Ectodermal cell (in vitro differentiated cells): ENCODE measurements at regions not wholly inside any gene's neighbourhood (a gene's known extent, or its start where the extent isn't known, plus 50 kb on each side); places are given as distances from the start of the nearest gene placed in this dataset.

Source experiments
- H3K27ac ChIP-seq: 2 replicates; pipeline ENCODE4 v1.7.0; 2013; ENCODE audit warnings: mild to moderate bottlenecking, low read depth, low read length; ENCODE audit not compliant: insufficient read depth, poor library complexity, severe bottlenecking
- H3K27me3 ChIP-seq: 2 replicates; pipeline ENCODE4 v1.7.0; 2013; ENCODE audit warnings: mild to moderate bottlenecking, low read length; ENCODE audit not compliant: insufficient read depth, control insufficient read depth, poor library complexity, severe bottlenecking
- H3K36me3 ChIP-seq: one replicate; pipeline ENCODE4 v1.7.0; 2013; ENCODE audit warnings: low read length; ENCODE audit not compliant: control insufficient read depth, insufficient read depth
- H3K4me1 ChIP-seq: one replicate; pipeline ENCODE4 v1.7.0; 2013; ENCODE audit warnings: low read length; ENCODE audit not compliant: control insufficient read depth, insufficient read depth
- H3K4me3 ChIP-seq: 2 replicates; pipeline ENCODE4 v1.7.0; 2013; ENCODE audit warnings: low read depth, low read length, control low read depth; ENCODE audit not compliant: insufficient read depth
- H3K9me3 ChIP-seq: 2 replicates; pipeline ENCODE4 v1.7.0; 2013; ENCODE audit warnings: mild to moderate bottlenecking, low read length, moderate library complexity; ENCODE audit not compliant: control insufficient read depth
- WGBS, 2 experiments: methylation state at CpG; one replicate each; pipeline ENCODE4 v1.1.7; 2013; ENCODE audit warnings: missing lambda C conversion rate in 2 of 2; 5-methylcytosine and 5-hydroxymethylcytosine counted together

DNA sequence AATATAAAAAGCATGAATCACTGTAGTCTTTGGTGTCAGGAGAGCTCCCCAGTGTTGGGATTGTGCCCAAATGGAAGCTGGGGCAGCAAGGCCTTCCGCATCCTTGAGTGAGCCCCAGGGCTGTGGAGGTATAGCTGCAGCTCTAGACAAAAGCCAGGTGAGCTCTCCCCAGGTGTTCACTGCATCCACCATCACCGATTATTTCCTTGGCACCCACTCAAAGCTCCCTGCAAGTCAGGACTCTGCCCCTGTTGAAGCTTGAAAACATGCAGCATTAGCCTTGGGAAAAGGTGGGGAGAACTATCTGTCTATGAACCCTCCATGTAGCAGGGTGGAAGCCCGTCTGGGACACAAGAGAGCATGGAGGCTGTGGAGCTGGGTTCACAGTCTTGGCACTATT is 228.8 kb downstream of the BMP7 start:
- 89 to 94% methylated on average over 3 of the region's 3 CpGs for WGBS, 2 experiments
- no peaks in the 10 kb centered on the region for H3K27me3 ChIP-seq
- H3K4me1 ChIP-seq = peaks cover 6% of the 10 kb centered on the region
- H3K27ac ChIP-seq = no peak overlapping the region
- no peaks in the 10 kb centered on the region for H3K9me3 ChIP-seq
- no peaks in the 10 kb centered on the region for H3K36me3 ChIP-seq
- no peak overlapping the region for H3K4me3 ChIP-seq

DNA sequence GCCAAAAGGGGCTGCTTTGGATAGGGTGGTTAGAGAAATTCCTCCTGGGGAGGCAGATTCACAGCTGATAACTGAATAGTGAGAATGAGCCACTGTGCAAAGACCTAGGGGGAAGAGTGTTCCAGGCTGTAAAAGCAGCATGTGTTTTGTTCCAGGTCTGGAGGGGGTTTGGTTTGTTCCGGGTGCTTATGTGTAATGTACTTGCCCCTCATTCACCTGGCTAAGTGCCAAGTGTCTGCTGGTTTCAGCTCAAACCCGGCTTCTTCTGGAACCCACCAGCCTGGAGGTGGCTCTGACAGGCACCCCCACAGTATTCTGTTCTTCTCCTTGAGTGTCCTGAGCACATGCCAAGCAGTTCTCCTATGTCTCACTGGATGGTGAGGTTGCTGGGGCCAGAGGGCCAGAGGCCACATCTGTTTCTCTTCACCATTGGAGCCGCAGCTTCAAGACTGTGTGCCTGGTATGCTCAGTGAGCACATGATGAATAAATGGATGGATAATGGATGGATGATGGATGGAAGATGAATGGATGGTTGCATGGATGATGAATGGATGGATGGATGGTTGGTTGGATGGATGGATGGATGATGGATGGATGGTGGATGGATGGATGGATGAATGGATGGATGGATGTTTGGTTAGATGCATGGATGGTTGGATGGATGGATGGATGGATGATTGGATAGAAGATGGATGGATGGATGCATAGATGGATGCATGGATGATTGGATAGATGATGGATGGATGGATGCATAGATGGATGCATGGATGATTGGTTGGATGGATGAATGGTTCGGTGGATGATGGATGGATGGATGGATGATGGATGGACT is 227.6 kb downstream of the BMP7 start:
- no peaks in the 10 kb centered on the region for H3K9me3 ChIP-seq

DNA sequence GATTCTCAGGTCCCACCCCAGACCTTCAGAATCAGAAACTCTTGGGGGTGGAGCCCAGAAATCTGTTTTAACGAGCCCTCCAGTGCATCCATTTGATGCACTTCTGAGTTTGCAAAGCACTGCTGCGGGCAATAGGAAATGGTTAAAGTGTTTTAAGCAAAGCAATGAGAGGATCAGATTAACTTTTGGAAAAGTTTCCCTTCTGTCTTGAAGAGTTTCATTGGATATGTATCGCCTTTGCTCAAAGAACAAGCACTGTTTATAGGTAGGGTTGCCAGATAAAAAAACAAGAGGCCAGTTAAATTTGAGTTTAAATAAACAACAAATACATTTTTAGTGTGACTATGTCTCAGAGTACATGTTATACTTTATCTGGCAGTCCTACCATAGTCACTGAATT is 226.0 kb downstream of the BMP7 start:
- Histone ChIP-seq H3K9me3 (no peaks in the 10 kb centered on the region), H3K4me1 (no peaks in the 10 kb centered on the region), H3K4me3 (no peak overlapping the region), H3K36me3 (no peaks in the 10 kb centered on the region), H3K27me3 (no peaks in the 10 kb centered on the region), H3K27ac (no peak overlapping the region)
- 88 to 96% methylated on average over 3 of the region's 3 CpGs for WGBS, 2 experiments

More for the DNA sequence above, 227.6 kb downstream of the BMP7 start:
- Histone ChIP-seq H3K4me1 (no peaks in the 10 kb centered on the region), H3K27me3 (no peaks in the 10 kb centered on the region), H3K27ac (no peak overlapping the region), H3K36me3 (no peaks in the 10 kb centered on the region), H3K4me3 (no peak overlapping the region)
- 93% methylated on average over 4 of the region's 4 CpGs for WGBS, 2 experiments

DNA sequence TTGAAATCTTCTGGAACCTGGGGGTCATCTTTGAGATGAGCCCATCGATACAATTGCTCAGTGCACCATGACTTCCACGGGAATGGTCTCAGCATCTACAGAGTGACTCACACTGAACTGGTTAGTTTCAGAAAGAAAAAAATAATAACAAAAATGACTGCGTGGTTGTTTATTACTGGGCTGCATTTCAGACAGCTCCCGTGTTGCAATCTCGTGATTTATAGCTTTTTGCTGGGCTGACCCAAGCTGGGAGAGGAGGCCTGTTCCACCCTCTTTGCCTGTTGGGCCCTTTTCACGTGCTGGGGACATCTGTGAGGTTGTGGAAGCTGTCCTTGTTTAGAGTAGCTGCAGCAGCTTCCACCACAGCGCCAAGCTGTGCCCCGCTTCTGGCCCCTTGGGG is 225.5 kb downstream of the BMP7 start:
- Histone ChIP-seq H3K36me3 (no peaks in the 10 kb centered on the region), H3K9me3 (no peaks in the 10 kb centered on the region), H3K27ac (no peak overlapping the region), H3K4me3 (no peak overlapping the region), H3K4me1 (no peaks in the 10 kb centered on the region), H3K27me3 (no peaks in the 10 kb centered on the region)
- WGBS, 2 experiments = 93 to 94% methylated on average over 8 of the region's 8 CpGs

DNA sequence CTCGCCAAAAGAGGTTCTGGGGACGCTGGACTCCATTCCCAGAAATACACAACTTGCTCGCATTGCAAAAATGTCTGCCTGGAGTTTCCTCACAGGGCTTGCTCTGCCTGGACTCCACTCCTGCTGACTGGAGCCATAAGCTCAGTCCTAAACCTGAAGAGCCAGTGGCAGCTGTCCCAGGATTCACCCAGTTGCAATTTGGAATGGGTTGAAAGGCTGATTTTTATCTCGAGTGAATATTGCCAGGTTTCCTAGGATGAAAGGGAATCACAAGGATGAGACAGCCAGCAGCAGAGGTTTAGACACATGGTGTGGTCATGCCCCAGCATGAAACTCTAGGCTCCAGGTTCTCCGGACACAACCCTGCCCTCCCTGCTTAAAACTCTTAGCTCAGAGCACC is 223.3 kb downstream of the BMP7 start:
- WGBS, 2 experiments = 85% methylated on average over 5 of the region's 5 CpGs
- H3K27me3 ChIP-seq = no peaks in the 10 kb centered on the region
- no peaks in the 10 kb centered on the region for H3K4me1 ChIP-seq
- H3K27ac ChIP-seq = no peak overlapping the region
- no peak overlapping the region for H3K4me3 ChIP-seq
- H3K9me3 ChIP-seq = no peaks in the 10 kb centered on the region
- H3K36me3 ChIP-seq = no peaks in the 10 kb centered on the region

DNA sequence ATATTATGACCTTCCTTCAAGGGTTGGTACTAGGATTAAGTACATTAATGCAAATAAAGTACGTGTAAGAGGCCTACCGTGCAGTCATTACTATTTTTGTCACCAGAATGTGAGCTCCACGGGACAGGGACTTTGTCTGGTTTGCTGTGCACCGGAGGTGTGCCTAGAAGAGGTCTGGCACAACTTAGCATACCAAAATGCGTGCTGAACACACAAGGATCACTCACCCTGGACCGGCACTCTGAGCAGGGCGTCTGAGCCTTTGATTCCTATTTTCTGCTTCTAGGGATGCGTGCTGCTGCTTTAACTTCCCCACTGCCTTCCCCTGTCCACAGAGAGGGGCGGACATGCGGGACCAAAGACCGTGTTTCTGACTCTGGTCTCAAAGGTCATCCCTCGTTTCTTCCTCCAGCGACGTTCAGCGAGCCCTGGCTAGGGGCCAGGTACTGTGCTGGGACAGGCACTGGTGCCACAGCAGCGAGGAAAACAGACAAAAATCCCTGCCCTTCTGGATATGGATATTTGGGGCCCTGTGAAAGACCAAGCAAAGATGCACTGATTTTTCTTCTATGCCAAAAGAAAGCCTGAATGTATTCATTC is 222.7 kb downstream of the BMP7 start:
- H3K36me3 ChIP-seq = no peaks in the 10 kb centered on the region
- H3K4me3 ChIP-seq = no peak overlapping the region
- H3K27ac ChIP-seq = no peak overlapping the region
- 91 to 93% methylated on average over 16 of the region's 16 CpGs for WGBS, 2 experiments
- no peaks in the 10 kb centered on the region for H3K27me3 ChIP-seq
- H3K4me1 ChIP-seq = no peaks in the 10 kb centered on the region
- H3K9me3 ChIP-seq = no peaks in the 10 kb centered on the region

DNA sequence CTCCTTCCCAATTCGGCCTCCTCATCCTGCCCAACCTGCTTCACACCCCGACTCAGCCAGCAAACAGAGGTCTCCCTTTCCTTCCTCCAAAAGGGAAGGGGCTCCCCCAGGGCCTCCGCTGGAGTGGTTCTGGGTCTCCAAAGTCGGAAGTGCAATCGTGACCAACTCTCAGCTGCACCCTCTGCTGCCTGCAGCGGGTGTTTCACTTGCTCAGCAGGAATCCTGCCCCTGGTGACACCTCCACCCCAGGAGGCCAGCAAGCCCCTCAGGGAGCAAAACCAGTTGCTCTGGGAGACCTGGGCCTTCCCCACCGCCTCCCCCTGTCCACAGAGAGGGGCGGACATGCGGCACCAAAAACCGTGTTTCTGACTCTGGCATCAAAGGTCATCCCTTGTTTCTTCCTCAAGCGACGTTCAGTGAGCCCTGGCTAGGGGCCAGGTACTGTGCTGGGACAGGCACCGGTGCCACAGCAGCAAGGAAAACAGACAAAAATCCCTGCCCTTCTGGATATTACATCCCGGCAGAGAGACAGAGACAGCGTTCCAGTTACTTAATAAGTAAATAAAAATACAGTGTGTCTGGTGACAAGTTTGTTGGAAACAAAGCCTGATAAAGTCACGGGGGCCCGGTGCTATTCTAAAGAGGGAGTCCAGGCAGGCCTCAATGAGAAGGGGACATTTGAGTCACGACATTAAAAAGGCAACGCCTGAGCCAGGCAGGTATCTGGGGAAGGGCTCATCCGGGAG is 219.0 kb downstream of the BMP7 start:
- H3K4me1 ChIP-seq = no peaks in the 10 kb centered on the region
- no peaks in the 10 kb centered on the region for H3K36me3 ChIP-seq
- no peaks in the 10 kb centered on the region for H3K9me3 ChIP-seq
- no peak overlapping the region for H3K27ac ChIP-seq
- H3K27me3 ChIP-seq = no peaks in the 10 kb centered on the region
- H3K4me3 ChIP-seq = no peak overlapping the region
- 86 to 87% methylated on average over 20 of the region's 20 CpGs for WGBS, 2 experiments

DNA sequence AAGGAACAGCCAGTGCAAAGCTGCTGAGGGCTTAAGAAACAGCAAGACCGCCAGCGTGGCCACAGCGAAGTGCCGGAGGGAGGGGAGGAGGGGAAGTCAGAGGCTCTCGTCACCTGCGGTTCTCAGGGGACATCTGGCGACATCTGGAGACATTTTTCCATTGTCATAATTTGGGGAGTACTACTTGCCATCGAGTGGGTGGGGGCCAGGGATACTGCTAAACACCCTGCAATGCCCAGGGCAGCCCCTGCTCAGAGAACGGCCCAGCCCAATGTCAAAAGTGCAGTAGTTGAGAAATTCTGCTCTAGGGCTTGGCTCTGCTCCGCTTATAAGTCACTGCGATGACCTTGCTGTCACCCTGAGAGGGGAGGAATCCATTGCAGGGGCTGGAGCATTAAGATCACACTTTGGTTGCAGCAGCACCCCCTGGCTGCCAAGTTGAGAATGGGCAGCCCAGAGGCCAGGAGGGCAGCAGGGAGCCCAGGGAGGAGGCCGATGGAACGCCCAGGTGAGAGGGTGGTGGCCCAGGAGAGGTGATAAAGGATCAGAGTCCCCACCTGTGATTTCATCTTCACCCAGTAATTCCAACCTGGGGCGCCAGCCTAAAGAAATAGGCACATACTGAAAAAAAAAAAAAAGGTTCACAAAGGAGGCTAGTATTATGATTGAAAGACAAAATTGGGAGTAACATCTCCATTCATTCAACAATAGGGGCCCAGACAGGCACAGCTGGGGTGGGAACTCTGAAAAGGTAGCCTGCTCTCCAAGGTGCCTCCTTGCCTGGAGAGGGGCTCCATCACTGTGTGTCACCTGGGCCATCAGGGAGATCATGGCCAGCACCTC is 218.2 kb downstream of the BMP7 start:
- no peaks in the 10 kb centered on the region for H3K9me3 ChIP-seq
- H3K27me3 ChIP-seq = no peaks in the 10 kb centered on the region
- no peaks in the 10 kb centered on the region for H3K36me3 ChIP-seq
- 70 to 75% methylated on average over 13 to 14 of the region's 14 CpGs for WGBS, 2 experiments
- no peak overlapping the region for H3K27ac ChIP-seq
- no peaks in the 10 kb centered on the region for H3K4me1 ChIP-seq
- H3K4me3 ChIP-seq = no peak overlapping the region

DNA sequence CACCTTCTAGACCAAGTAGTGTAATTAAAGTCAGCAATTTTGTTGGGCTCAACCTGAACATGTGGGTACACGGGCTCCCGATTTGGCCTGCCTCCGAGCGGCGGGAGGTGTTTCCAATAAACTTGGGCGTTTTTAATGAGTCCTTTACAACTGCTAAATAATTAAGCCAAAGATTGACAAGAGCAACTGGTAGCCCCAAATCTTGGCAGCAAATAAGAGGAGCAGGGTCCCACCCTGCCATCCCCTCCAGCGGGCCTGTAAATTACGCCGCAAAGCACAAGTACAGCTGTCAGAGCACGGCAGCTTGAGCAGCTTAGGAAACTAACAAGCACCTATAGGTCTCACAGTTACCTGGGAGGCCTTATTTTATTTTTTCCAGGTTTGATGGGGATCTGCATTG is 217.1 kb downstream of the BMP7 start:
- Histone ChIP-seq H3K27me3 (peaks cover 3% of the 10 kb centered on the region), H3K36me3 (no peaks in the 10 kb centered on the region), H3K4me1 (peaks cover 4% of the 10 kb centered on the region), H3K27ac (no peak overlapping the region), H3K4me3 (no peak overlapping the region), H3K9me3 (no peaks in the 10 kb centered on the region)
- WGBS, 2 experiments = 94 to 96% methylated on average over 10 of the region's 10 CpGs
